ENCODE measurements at regions not wholly inside any gene's neighbourhood (a gene's known extent, or its start where the extent isn't known, plus 50 kb on each side); places are given as distances from the start of the nearest gene placed in this dataset.

DNA sequence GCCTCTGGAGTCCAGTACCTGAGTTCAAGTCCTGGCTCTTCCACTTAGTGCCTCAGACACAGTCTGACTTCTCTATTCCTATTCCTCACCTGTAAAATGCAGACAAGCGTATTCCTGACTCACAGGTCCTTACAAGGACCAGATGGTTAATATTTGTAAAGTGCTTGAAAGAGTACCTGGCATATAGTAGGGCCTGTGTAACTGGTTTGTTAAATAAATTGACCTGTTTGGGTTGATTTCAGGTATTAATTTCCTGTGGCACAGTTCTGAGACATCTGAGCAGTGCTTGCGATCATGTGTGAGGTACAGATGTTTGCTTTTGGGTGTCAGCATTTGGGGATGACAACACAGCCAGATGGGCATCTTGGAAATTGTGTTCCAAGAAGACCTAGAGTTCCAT, 127.5 kb downstream of the APIP start:
- CTCF ChIA-PET: no interaction called here
- H3K9me3 Mint-ChIP-seq: peaks cover 4% of the 10 kb centered on the region
- H3K27ac ChIP-seq (ENCODE audit: low read depth in 1 of 2, low read length in 2 of 2): no peak overlapping the region
- H3K4me3 ChIP-seq (ENCODE audit: low read length): no peak overlapping the region
- H3K4me3 Mint-ChIP-seq: no peak overlapping the region
- H3K4me1 ChIP-seq (ENCODE audit: insufficient read depth, low read length): no peaks in the 10 kb centered on the region
- TF ChIP-seq CTCF (IDR thresholded peaks at IDR 0.05): no peak
- H3K27me3 Mint-ChIP-seq: peaks cover 22% of the 10 kb centered on the region
- ATAC-seq (ENCODE audit: poor library complexity): no peak
- H3K27ac Mint-ChIP-seq: no peak overlapping the region
- POLR2A ChIA-PET: no interaction called here
- DNase-seq: no peak
- no peaks in the 10 kb centered on the region for H3K36me3 Mint-ChIP-seq (ENCODE audit: low read depth)
- peaks cover 6 to 8% of the 10 kb centered on the region in 2 experiments for H3K27me3 ChIP-seq (ENCODE audit: control insufficient read depth in 1 of 2, insufficient read depth in 2 of 2, low read length in 2 of 2)
- H3K9me3 ChIP-seq (ENCODE audit: control insufficient read depth in 1 of 2, insufficient read depth in 1 of 2, low read length in 2 of 2): no peaks in the 10 kb centered on the region
- no peaks in the 10 kb centered on the region for H3K36me3 ChIP-seq (ENCODE audit: insufficient read depth, low read length)
- H3K4me1 Mint-ChIP-seq (ENCODE audit: low read depth): no peaks in the 10 kb centered on the region
- intact Hi-C loops (cut with DNase I, micrococcal nuclease): no loop called here

DNA sequence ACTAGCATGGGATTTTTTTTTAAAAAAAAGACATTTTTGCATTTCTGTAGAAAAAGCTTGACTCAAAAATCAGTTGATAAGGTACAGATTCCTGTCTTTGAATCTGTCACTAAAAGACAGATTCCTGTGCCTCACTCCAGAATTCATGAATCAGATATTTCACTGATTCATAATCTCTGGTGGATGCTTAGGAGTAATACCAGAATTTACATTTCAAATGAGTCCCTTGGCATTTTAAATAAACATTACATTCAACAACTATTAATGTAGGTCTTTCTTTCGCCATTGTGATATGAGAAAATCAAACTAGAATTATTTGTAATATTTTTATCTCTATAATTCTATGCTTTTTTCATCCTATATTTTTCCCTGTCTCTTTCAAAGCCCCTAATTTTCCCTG, 128.3 kb downstream of the APIP start:
- intact Hi-C loops (cut with DNase I, micrococcal nuclease): no loop called here
- H3K4me1 ChIP-seq (ENCODE audit: insufficient read depth, low read length): no peaks in the 10 kb centered on the region
- no peaks in the 10 kb centered on the region for H3K36me3 Mint-ChIP-seq (ENCODE audit: low read depth)
- no peak for TF ChIP-seq CTCF (IDR thresholded peaks at IDR 0.05)
- H3K27me3 ChIP-seq (ENCODE audit: control insufficient read depth in 1 of 2, insufficient read depth in 2 of 2, low read length in 2 of 2): peaks cover 6 to 11% of the 10 kb centered on the region in 2 experiments
- H3K27me3 Mint-ChIP-seq: peaks cover 27% of the 10 kb centered on the region
- H3K4me3 ChIP-seq (ENCODE audit: low read length): no peak overlapping the region
- no peaks in the 10 kb centered on the region for H3K9me3 ChIP-seq (ENCODE audit: control insufficient read depth in 1 of 2, insufficient read depth in 1 of 2, low read length in 2 of 2)
- H3K27ac Mint-ChIP-seq: no peak overlapping the region
- no peaks in the 10 kb centered on the region for H3K4me1 Mint-ChIP-seq (ENCODE audit: low read depth)
- DNase-seq (no peak), ATAC-seq (ENCODE audit: poor library complexity) (no peak)
- POLR2A ChIA-PET: no interaction called here
- H3K36me3 ChIP-seq (ENCODE audit: insufficient read depth, low read length): no peaks in the 10 kb centered on the region
- H3K9me3 Mint-ChIP-seq: peaks cover 4% of the 10 kb centered on the region
- H3K4me3 Mint-ChIP-seq: no peak overlapping the region
- no peak overlapping the region for H3K27ac ChIP-seq (ENCODE audit: low read depth in 1 of 2, low read length in 2 of 2)
- CTCF ChIA-PET: no interaction called here

DNA sequence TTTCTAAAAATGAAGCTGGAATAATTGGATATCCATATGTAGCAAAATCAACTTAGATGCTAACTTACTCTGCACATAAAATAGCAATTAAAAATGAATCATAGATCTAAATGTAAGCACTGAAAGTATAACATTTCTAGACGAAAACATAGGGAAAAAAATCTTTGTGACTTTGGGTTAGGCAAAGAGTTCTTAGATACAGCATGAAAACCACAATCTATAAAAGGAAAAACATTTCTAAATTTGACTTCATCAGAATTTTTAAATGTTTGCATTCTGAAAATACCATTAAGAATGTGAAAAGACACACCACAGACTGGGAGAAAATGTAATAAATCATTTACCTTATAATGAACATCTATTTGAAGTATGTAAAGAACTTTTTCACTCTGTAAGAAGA, 128.8 kb downstream of the APIP start:
- Histone ChIP-seq H3K36me3 (ENCODE audit: insufficient read depth, low read length) (no peaks in the 10 kb centered on the region), H3K27me3 (ENCODE audit: control insufficient read depth in 1 of 2, insufficient read depth in 2 of 2, low read length in 2 of 2) (peaks cover 6 to 11% of the 10 kb centered on the region in 2 experiments), H3K4me1 (ENCODE audit: insufficient read depth, low read length) (no peaks in the 10 kb centered on the region), H3K9me3 (ENCODE audit: control insufficient read depth in 1 of 2, insufficient read depth in 1 of 2, low read length in 2 of 2) (no peaks in the 10 kb centered on the region), H3K4me3 (ENCODE audit: low read length) (no peak overlapping the region), H3K27ac (ENCODE audit: low read depth in 1 of 2, low read length in 2 of 2) (no peak overlapping the region)
- TF ChIP-seq CTCF (IDR thresholded peaks at IDR 0.05): no peak
- DNase-seq: no peak
- Mint-ChIP-seq H3K27ac (no peak overlapping the region), H3K27me3 (peaks cover 27% of the 10 kb centered on the region), H3K4me3 (no peak overlapping the region), H3K9me3 (peaks cover 4% of the 10 kb centered on the region), H3K36me3 (ENCODE audit: low read depth) (no peaks in the 10 kb centered on the region), H3K4me1 (ENCODE audit: low read depth) (no peaks in the 10 kb centered on the region)
- ChIA-PET CTCF (interaction anchor here (1.5 kb wide), 1 partner anchor 11 kb away, joined by 4 read pairs; no protein-coding TSS in a partner anchor), POLR2A (no interaction called here)
- intact Hi-C loops (cut with DNase I, micrococcal nuclease): no loop called here
- no peak for ATAC-seq (ENCODE audit: poor library complexity)

All from CD4-positive, alpha-beta T cell (primary cell).